Suprapubic skin (tissue), 4 donors: ENCODE measurements at regions not wholly inside any gene's neighbourhood (a gene's known extent, or its start where the extent isn't known, plus 50 kb on each side); places are given as distances from the start of the nearest gene placed in this dataset.

Experiments used
- DNase-seq, 2 donors: peaks; one replicate each; pipeline ENCODE4 v3.0.0-alpha.2; 2019; ENCODE audit warnings: low spot score in 2 of 2
- H3K27ac ChIP-seq: fragments of 200-600 bp; sonication (generic); one replicate; pipeline ENCODE4 v1.5.1; 2019
- H3K27me3 ChIP-seq: fragments of 200-600 bp; sonication (generic); one replicate; pipeline ENCODE4 v1.5.1; 2019
- H3K36me3 ChIP-seq: fragments of 200-600 bp; sonication (generic); one replicate; pipeline ENCODE4 v1.5.1; 2019
- H3K4me1 ChIP-seq: fragments of 200-600 bp; sonication (generic); one replicate; pipeline ENCODE4 v1.5.1; 2019
- H3K4me3 ChIP-seq: fragments of 200-600 bp; sonication (generic); one replicate; pipeline ENCODE4 v1.5.1; 2019; ENCODE audit warnings: mild to moderate bottlenecking
- H3K9me3 ChIP-seq: fragments of 200-600 bp; sonication (generic); one replicate; pipeline ENCODE4 v1.5.1; 2019
- CTCF ChIP-seq, 2 donors: fragments of 200-600 bp in 1 of 2; fragments of 450-650 bp in 1 of 2; sonication (generic) in 1 of 2; IDR thresholded peaks; one replicate each; pipeline ENCODE4 v1.5.1; 2016 to 2019; ENCODE audit warnings: antibody characterized with exemption in 2 of 2, mild to moderate bottlenecking in 1 of 2, moderate library complexity in 1 of 2
- EP300 ChIP-seq: sonication (generic); formaldehyde crosslinking; IDR thresholded peaks from one replicate; pipeline ENCODE4 v1.6.1; 2017; ENCODE audit warnings: antibody characterized with exemption
- POLR2A ChIP-seq, 2 donors: fragments of 450-650 bp; IDR thresholded peaks; one replicate each; pipeline ENCODE4 v1.6.1; 2017; ENCODE audit warnings: antibody characterized with exemption in 2 of 2, mild to moderate bottlenecking in 2 of 2, moderate library complexity in 2 of 2
- POLR2AphosphoS5 ChIP-seq, 3 donors: sonication (generic); formaldehyde crosslinking; IDR thresholded peaks; one replicate each; pipeline ENCODE4 v1.6.1; 2017; ENCODE audit warnings: antibody characterized with exemption in 3 of 3
- WGBS: methylation state at CpG from one replicate; pipeline ENCODE4 v1.1.5; 2018; 5-methylcytosine and 5-hydroxymethylcytosine counted together

- Histone ChIP-seq H3K27me3 (no peaks in the 10 kb centered on the region), H3K4me3 (no peak overlapping the region), H3K27ac (no peak overlapping the region), H3K9me3 (no peaks in the 10 kb centered on the region), H3K36me3 (no peaks in the 10 kb centered on the region), H3K4me1 (no peaks in the 10 kb centered on the region)
- DNase-seq, result no peak
- no peak for TF ChIP-seq POLR2A (IDR thresholded peaks at IDR 0.05)
- no peak for TF ChIP-seq CTCF (IDR thresholded peaks at IDR 0.05)
- TF ChIP-seq POLR2AphosphoS5 (IDR thresholded peaks at IDR 0.05), result no peak
- no peak for TF ChIP-seq EP300
- 98% methylated on average over 2 of the region's 2 CpGs for WGBS
Measured at GRCh38 chr21:17976139-17976538, 157.0 kb upstream of the C21orf91 start.

GRCh38 chr21:17967319-17967718 lies 148.2 kb upstream of the C21orf91 start:
- no peak overlapping the region for H3K4me3 ChIP-seq
- DNase-seq, result no peak
- H3K9me3 ChIP-seq, result no peaks in the 10 kb centered on the region
- TF ChIP-seq CTCF (IDR thresholded peaks at IDR 0.05) (no peak), EP300 (no peak), POLR2AphosphoS5 (IDR thresholded peaks at IDR 0.05) (no peak), POLR2A (IDR thresholded peaks at IDR 0.05) (no peak)
- H3K27ac ChIP-seq, result no peak overlapping the region
- H3K36me3 ChIP-seq, result no peaks in the 10 kb centered on the region
- H3K27me3 ChIP-seq, result no peaks in the 10 kb centered on the region
- H3K4me1 ChIP-seq, result no peaks in the 10 kb centered on the region

- Histone ChIP-seq H3K27ac (no peak overlapping the region), H3K36me3 (no peaks in the 10 kb centered on the region), H3K4me3 (no peak overlapping the region), H3K4me1 (no peaks in the 10 kb centered on the region), H3K9me3 (no peaks in the 10 kb centered on the region), H3K27me3 (no peaks in the 10 kb centered on the region)
- no peak for DNase-seq
- TF ChIP-seq CTCF (IDR thresholded peaks at IDR 0.05) (no peak), POLR2A (IDR thresholded peaks at IDR 0.05) (no peak), POLR2AphosphoS5 (IDR thresholded peaks at IDR 0.05) (no peak), EP300 (no peak)
Measured at GRCh38 chr21:17964716-17965115, 145.6 kb upstream of the C21orf91 start.

- H3K4me1 ChIP-seq, result no peaks in the 10 kb centered on the region
- H3K9me3 ChIP-seq, result no peaks in the 10 kb centered on the region
- WGBS, result 86% methylated on average over 5 of the region's 5 CpGs
- TF ChIP-seq POLR2AphosphoS5 (IDR thresholded peaks at IDR 0.05), result no peak
- no peak for TF ChIP-seq CTCF (IDR thresholded peaks at IDR 0.05)
- TF ChIP-seq EP300, result no peak
- TF ChIP-seq POLR2A (IDR thresholded peaks at IDR 0.05), result no peak
- no peak overlapping the region for H3K27ac ChIP-seq
- H3K27me3 ChIP-seq, result no peaks in the 10 kb centered on the region
- no peak overlapping the region for H3K4me3 ChIP-seq
- H3K36me3 ChIP-seq, result no peaks in the 10 kb centered on the region
- no peak for DNase-seq
Measured at GRCh38 chr21:17964199-17964598, 145.0 kb upstream of the C21orf91 start.

- Histone ChIP-seq H3K27ac (no peak overlapping the region), H3K9me3 (no peaks in the 10 kb centered on the region), H3K4me1 (no peaks in the 10 kb centered on the region), H3K4me3 (no peak overlapping the region), H3K27me3 (no peaks in the 10 kb centered on the region), H3K36me3 (no peaks in the 10 kb centered on the region)
- TF ChIP-seq CTCF (IDR thresholded peaks at IDR 0.05), result no peak
- no peak for TF ChIP-seq POLR2AphosphoS5 (IDR thresholded peaks at IDR 0.05)
- TF ChIP-seq EP300, result no peak
- no peak for TF ChIP-seq POLR2A (IDR thresholded peaks at IDR 0.05)
- WGBS, result 65% methylated on average over 2 of the region's 2 CpGs
- no peak for DNase-seq
Measured at GRCh38 chr21:17950591-17950990, 131.4 kb upstream of the C21orf91 start.
